Stimulated activated CD4-positive, alpha-beta T cell treated with anti-CD3 and anti-CD28 coated beads, Interleukin-2, amount 100 ng/mL, for 4 hours (primary cell): ENCODE measurements at regions not wholly inside any gene's neighbourhood (a gene's known extent, or its start where the extent isn't known, plus 50 kb on each side); places are given as distances from the start of the nearest gene placed in this dataset.
"Not testable (repeated sequence)": the region's sequence is repeated elsewhere in the genome, so short reads cannot be mapped to it uniquely, and the experiment has no call there.

Experiments used
- DNase-seq: peaks from one replicate; pipeline ENCODE4 v3.0.0-alpha.2; 2020; ENCODE audit warnings: low read depth

- DNase-seq = no peak
These were observed 944.5 kb downstream of the KCNT2 start for GRCh38 chr1:195663549-195664280.

GRCh38 chr1:195656780-195657179, 951.5 kb downstream of the KCNT2 start:
- DNase-seq = no peak

GRCh38 chr1:195648875-195649274, 959.4 kb downstream of the KCNT2 start:
- DNase-seq = not testable (repeated sequence)

GRCh38 chr1:195637539-195637938, 970.7 kb downstream of the KCNT2 start:
- DNase-seq = no peak

- no peak for DNase-seq
These were observed 990.0 kb downstream of the KCNT2 start for GRCh38 chr1:195618287-195618686.

GRCh38 chr1:195617106-195617505, 991.1 kb downstream of the KCNT2 start:
- no peak for DNase-seq

- no peak for DNase-seq
These were observed 999.4 kb downstream of the KCNT2 start for GRCh38 chr1:195608883-195609282.

GRCh38 chr1:195606483-195606882, 1001.8 kb downstream of the KCNT2 start:
- DNase-seq = no peak

- DNase-seq = no peak
These were observed 1004.0 kb downstream of the KCNT2 start for GRCh38 chr1:195604287-195604686.

GRCh38 chr1:195597891-195598290, 1010.3 kb downstream of the KCNT2 start:
- DNase-seq = no peak

GRCh38 chr1:195594773-195595172, 1013.5 kb downstream of the KCNT2 start:
- no peak for DNase-seq

- DNase-seq = no peak
These were observed 1013.9 kb downstream of the KCNT2 start for GRCh38 chr1:195594322-195594721.

- no peak for DNase-seq
These were observed 1016.1 kb downstream of the KCNT2 start for GRCh38 chr1:195591917-195592672.

- no peak for DNase-seq
These were observed 1017.6 kb downstream of the KCNT2 start for GRCh38 chr1:195590649-195591048.

GRCh38 chr1:195584870-195585624, 1023.2 kb downstream of the KCNT2 start:
- no peak for DNase-seq

- no peak for DNase-seq
These were observed 1027.3 kb downstream of the KCNT2 start for GRCh38 chr1:195580988-195581387.

GRCh38 chr1:195577748-195578147, 1030.5 kb downstream of the KCNT2 start:
- DNase-seq = no peak

- DNase-seq = no peak
These were observed 1031.6 kb downstream of the KCNT2 start for GRCh38 chr1:195576641-195577040.

- no peak for DNase-seq
These were observed 1033.7 kb downstream of the KCNT2 start for GRCh38 chr1:195574511-195574910.

- DNase-seq = no peak
These were observed 1038.3 kb downstream of the KCNT2 start for GRCh38 chr1:195569934-195570333.

GRCh38 chr1:195568389-195568788, 1039.9 kb downstream of the KCNT2 start:
- DNase-seq = no peak

- no peak for DNase-seq
These were observed 1046.2 kb downstream of the KCNT2 start for GRCh38 chr1:195562074-195562473.
